Astrocyte (in vitro differentiated cells and primary cell): ENCODE measurements at regions not wholly inside any gene's neighbourhood (a gene's known extent, or its start where the extent isn't known, plus 50 kb on each side); places are given as distances from the start of the nearest gene placed in this dataset.

Experiments
- DNase-seq: peaks from one replicate; pipeline ENCODE4 v3.0.0-alpha.2; 2010; ENCODE audit warnings: low read depth
- FAIRE-seq: peaks from 2 replicates; lab custom pipeline; 2011; peaks lifted over from hg19 to GRCh38; lab: Jason Lieb, UNC
- H2AFZ ChIP-seq: 2 replicates; pipeline ENCODE4 v1.6.0; 2012; ENCODE audit warnings: low read depth, low read length, inconsistent platforms
- H3K27ac ChIP-seq: 2 replicates; pipeline ENCODE4 v1.5.1; 2011; ENCODE audit warnings: low read depth, low read length, inconsistent platforms
- H3K27me3 ChIP-seq: 2 replicates; pipeline ENCODE4 v1.6.0; 2011; ENCODE audit warnings: low read length, inconsistent platforms; ENCODE audit not compliant: insufficient read depth
- H3K36me3 ChIP-seq: 2 replicates; pipeline ENCODE4 v1.5.1; 2011; ENCODE audit warnings: low read length, inconsistent platforms; ENCODE audit not compliant: insufficient read depth
- H3K4me1 ChIP-seq: 2 replicates; pipeline ENCODE4 v1.5.1; 2011; ENCODE audit warnings: low read length, inconsistent platforms; ENCODE audit not compliant: insufficient read depth
- H3K4me2 ChIP-seq: 2 replicates; pipeline ENCODE4 v1.6.0; 2012; ENCODE audit warnings: low read length, inconsistent platforms
- H3K4me3 ChIP-seq: 2 replicates; pipeline ENCODE4 v1.5.1; 2011; ENCODE audit warnings: low read depth, mild to moderate bottlenecking, low read length, inconsistent platforms; ENCODE audit not compliant: insufficient read depth
- H3K79me2 ChIP-seq: 2 replicates; pipeline ENCODE4 v1.6.0; 2012; ENCODE audit warnings: mild to moderate bottlenecking, low read length, inconsistent platforms; ENCODE audit not compliant: insufficient read depth
- H3K9ac ChIP-seq: 2 replicates; pipeline ENCODE4 v1.6.0; 2012; ENCODE audit warnings: mild to moderate bottlenecking, low read length, inconsistent platforms
- H3K9me3 ChIP-seq: 2 replicates; pipeline ENCODE4 v1.5.1; 2012; ENCODE audit warnings: low read depth, mild to moderate bottlenecking, low read length, inconsistent platforms; ENCODE audit not compliant: insufficient read depth
- H4K20me1 ChIP-seq: 2 replicates; pipeline ENCODE4 v1.6.0; 2012; ENCODE audit warnings: low read length, inconsistent platforms; ENCODE audit not compliant: insufficient read depth
- H3K27ac Mint-ChIP-seq: one replicate; pipeline ENCODE4 v1.8.0; 2021; ENCODE audit warnings: mild to moderate bottlenecking, mixed read lengths; ENCODE audit not compliant: unreplicated experiment
- H3K27me3 Mint-ChIP-seq: one replicate; pipeline ENCODE4 v1.8.0; 2021; ENCODE audit warnings: low read depth, mixed read lengths; ENCODE audit not compliant: unreplicated experiment
- H3K36me3 Mint-ChIP-seq: one replicate; pipeline ENCODE4 v1.8.0; 2021; ENCODE audit warnings: low read depth, mixed read lengths; ENCODE audit not compliant: unreplicated experiment
- H3K4me1 Mint-ChIP-seq: one replicate; pipeline ENCODE4 v1.8.0; 2021; ENCODE audit warnings: low read depth, mixed read lengths; ENCODE audit not compliant: unreplicated experiment
- H3K4me3 Mint-ChIP-seq: one replicate; pipeline ENCODE4 v1.8.0; 2021; ENCODE audit warnings: mild to moderate bottlenecking, moderate library complexity, mixed read lengths; ENCODE audit not compliant: unreplicated experiment
- H3K9me3 Mint-ChIP-seq: one replicate; pipeline ENCODE4 v1.8.0; 2021; ENCODE audit warnings: mild to moderate bottlenecking, mixed read lengths; ENCODE audit not compliant: unreplicated experiment
- CTCF ChIP-seq: IDR thresholded peaks from 2 replicates; pipeline ENCODE4 v1.5.1; 2011; ENCODE audit warnings: low read depth, mild to moderate bottlenecking, inconsistent platforms, low read length, moderate library complexity; ENCODE audit not compliant: insufficient read depth
- EZH2 ChIP-seq: IDR thresholded peaks from 2 replicates; pipeline ENCODE4 v1.6.1; 2012; ENCODE audit warnings: mild to moderate bottlenecking, low read length, inconsistent platforms; ENCODE audit not compliant: insufficient read depth

- Histone ChIP-seq H3K27ac (no peak overlapping the region), H3K4me2 (no peak overlapping the region), H3K4me1 (no peaks in the 10 kb centered on the region), H3K79me2 (no peaks in the 10 kb centered on the region), H4K20me1 (no peaks in the 10 kb centered on the region), H2AFZ (no peak overlapping the region), H3K9ac (no peak overlapping the region), H3K36me3 (no peaks in the 10 kb centered on the region), H3K9me3 (no peaks in the 10 kb centered on the region), H3K27me3 (no peaks in the 10 kb centered on the region), H3K4me3 (no peak overlapping the region)
- H3K36me3 Mint-ChIP-seq: no peaks in the 10 kb centered on the region
- TF ChIP-seq CTCF: no peak
- no peak for TF ChIP-seq EZH2
- H3K27ac Mint-ChIP-seq: no peak overlapping the region
- no peak for FAIRE-seq
- peaks cover 10% of the 10 kb centered on the region for H3K4me1 Mint-ChIP-seq
- H3K27me3 Mint-ChIP-seq: no peaks in the 10 kb centered on the region
- H3K4me3 Mint-ChIP-seq: no peak overlapping the region
- DNase-seq: no peak
- H3K9me3 Mint-ChIP-seq: peaks cover 4% of the 10 kb centered on the region
Measured at GRCh38 chr6:20306491-20306890, 94.2 kb upstream of the MBOAT1 start.

- H3K27ac Mint-ChIP-seq: no peak overlapping the region
- Histone ChIP-seq H3K36me3 (no peaks in the 10 kb centered on the region), H3K27ac (no peak overlapping the region), H3K9ac (no peak overlapping the region), H2AFZ (no peak overlapping the region), H3K4me1 (no peaks in the 10 kb centered on the region), H3K79me2 (no peaks in the 10 kb centered on the region), H3K4me2 (no peak overlapping the region), H3K27me3 (peaks cover 2% of the 10 kb centered on the region), H3K4me3 (no peak overlapping the region), H3K9me3 (no peaks in the 10 kb centered on the region), H4K20me1 (no peaks in the 10 kb centered on the region)
- H3K36me3 Mint-ChIP-seq: no peaks in the 10 kb centered on the region
- DNase-seq (no peak), FAIRE-seq (no peak)
- no peak for TF ChIP-seq EZH2
- no peak for TF ChIP-seq CTCF
- H3K4me3 Mint-ChIP-seq: no peak overlapping the region
- no peaks in the 10 kb centered on the region for H3K4me1 Mint-ChIP-seq
- H3K9me3 Mint-ChIP-seq: no peaks in the 10 kb centered on the region
- H3K27me3 Mint-ChIP-seq: peaks cover 5% of the 10 kb centered on the region
Measured at GRCh38 chr6:20309186-20309585, 92.5 kb upstream of the E2F3 start.

GRCh38 chr6:20310185-20310584 lies 91.5 kb upstream of the E2F3 start:
- Mint-ChIP-seq H3K9me3 (no peaks in the 10 kb centered on the region), H3K27ac (no peak overlapping the region), H3K36me3 (no peaks in the 10 kb centered on the region), H3K4me1 (no peaks in the 10 kb centered on the region), H3K27me3 (peaks cover 5% of the 10 kb centered on the region), H3K4me3 (no peak overlapping the region)
- H2AFZ ChIP-seq: no peak overlapping the region
- no peak for FAIRE-seq
- peaks cover 2% of the 10 kb centered on the region for H3K27me3 ChIP-seq
- H3K9ac ChIP-seq: no peak overlapping the region
- no peaks in the 10 kb centered on the region for H3K4me1 ChIP-seq
- no peaks in the 10 kb centered on the region for H4K20me1 ChIP-seq
- no peak for DNase-seq
- H3K4me3 ChIP-seq: no peak overlapping the region
- no peaks in the 10 kb centered on the region for H3K36me3 ChIP-seq
- H3K9me3 ChIP-seq: no peaks in the 10 kb centered on the region
- H3K27ac ChIP-seq: no peak overlapping the region
- TF ChIP-seq EZH2 (no peak), CTCF (no peak)
- no peaks in the 10 kb centered on the region for H3K79me2 ChIP-seq
- H3K4me2 ChIP-seq: no peak overlapping the region
